Ishikawa (cell line): ENCODE measurements at regions not wholly inside any gene's neighbourhood (a gene's known extent, or its start where the extent isn't known, plus 50 kb on each side); places are given as distances from the start of the nearest gene placed in this dataset.

Source experiments
- CEBPB ChIP-seq: IDR thresholded peaks from 2 replicates; pipeline ENCODE4 v1.6.1; 2012
- EP300 ChIP-seq: IDR thresholded peaks from 2 replicates; pipeline ENCODE4 v1.6.1; 2012; ENCODE audit warnings: borderline replicate concordance
- FOXM1 ChIP-seq: IDR thresholded peaks from 2 replicates; pipeline ENCODE4 v1.6.1; 2012; ENCODE audit warnings: low read depth, borderline replicate concordance
- RAD21 ChIP-seq: IDR thresholded peaks from 2 replicates; pipeline ENCODE4 v1.6.1; 2012; ENCODE audit warnings: low read depth
- TAF1 ChIP-seq: IDR thresholded peaks from 2 replicates; pipeline ENCODE4 v1.6.1; 2012; ENCODE audit warnings: low read depth, mild to moderate bottlenecking
- TCF12 ChIP-seq: IDR thresholded peaks from 2 replicates; pipeline ENCODE4 v1.6.1; 2012; ENCODE audit warnings: low read depth
- TEAD4 ChIP-seq: IDR thresholded peaks from 2 replicates; pipeline ENCODE4 v1.6.1; 2012
- TF ChIP-seq, protein P1 (sequence below): IDR thresholded peaks from 2 replicates; pipeline ENCODE4 v1.6.1; 2012; ENCODE audit warnings: low read depth, mild to moderate bottlenecking
- TF ChIP-seq, protein P2 (sequence below): IDR thresholded peaks from 2 replicates; pipeline ENCODE4 v1.6.1; 2012

- TF ChIP-seq TEAD4 (no peak), EP300 (no peak), CEBPB (no peak), RAD21 (no peak), TAF1 (no peak), TCF12 (no peak), FOXM1 (no peak)
- TF ChIP-seq, protein P1, sequence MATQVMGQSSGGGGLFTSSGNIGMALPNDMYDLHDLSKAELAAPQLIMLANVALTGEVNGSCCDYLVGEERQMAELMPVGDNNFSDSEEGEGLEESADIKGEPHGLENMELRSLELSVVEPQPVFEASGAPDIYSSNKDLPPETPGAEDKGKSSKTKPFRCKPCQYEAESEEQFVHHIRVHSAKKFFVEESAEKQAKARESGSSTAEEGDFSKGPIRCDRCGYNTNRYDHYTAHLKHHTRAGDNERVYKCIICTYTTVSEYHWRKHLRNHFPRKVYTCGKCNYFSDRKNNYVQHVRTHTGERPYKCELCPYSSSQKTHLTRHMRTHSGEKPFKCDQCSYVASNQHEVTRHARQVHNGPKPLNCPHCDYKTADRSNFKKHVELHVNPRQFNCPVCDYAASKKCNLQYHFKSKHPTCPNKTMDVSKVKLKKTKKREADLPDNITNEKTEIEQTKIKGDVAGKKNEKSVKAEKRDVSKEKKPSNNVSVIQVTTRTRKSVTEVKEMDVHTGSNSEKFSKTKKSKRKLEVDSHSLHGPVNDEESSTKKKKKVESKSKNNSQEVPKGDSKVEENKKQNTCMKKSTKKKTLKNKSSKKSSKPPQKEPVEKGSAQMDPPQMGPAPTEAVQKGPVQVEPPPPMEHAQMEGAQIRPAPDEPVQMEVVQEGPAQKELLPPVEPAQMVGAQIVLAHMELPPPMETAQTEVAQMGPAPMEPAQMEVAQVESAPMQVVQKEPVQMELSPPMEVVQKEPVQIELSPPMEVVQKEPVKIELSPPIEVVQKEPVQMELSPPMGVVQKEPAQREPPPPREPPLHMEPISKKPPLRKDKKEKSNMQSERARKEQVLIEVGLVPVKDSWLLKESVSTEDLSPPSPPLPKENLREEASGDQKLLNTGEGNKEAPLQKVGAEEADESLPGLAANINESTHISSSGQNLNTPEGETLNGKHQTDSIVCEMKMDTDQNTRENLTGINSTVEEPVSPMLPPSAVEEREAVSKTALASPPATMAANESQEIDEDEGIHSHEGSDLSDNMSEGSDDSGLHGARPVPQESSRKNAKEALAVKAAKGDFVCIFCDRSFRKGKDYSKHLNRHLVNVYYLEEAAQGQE, result no peak
- TF ChIP-seq, protein P2, sequence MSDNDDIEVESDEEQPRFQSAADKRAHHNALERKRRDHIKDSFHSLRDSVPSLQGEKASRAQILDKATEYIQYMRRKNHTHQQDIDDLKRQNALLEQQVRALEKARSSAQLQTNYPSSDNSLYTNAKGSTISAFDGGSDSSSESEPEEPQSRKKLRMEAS, result no peak
These were observed 350.4 kb downstream of the EN1 start for GRCh38 chr2:118496870-118497611.
